ENCODE measurements at regions not wholly inside any gene's neighbourhood (a gene's known extent, or its start where the extent isn't known, plus 50 kb on each side); places are given as distances from the start of the nearest gene placed in this dataset.

- no peaks in the 10 kb centered on the region for H3K36me3 ChIP-seq (ENCODE audit: control insufficient read depth, insufficient read depth, low read length)
- H3K79me1 ChIP-seq (ENCODE audit: low read depth in 1 of 2, low read length in 2 of 2), result no peaks in the 10 kb centered on the region
- peak overlapping the region; percentile 90 for H2BK120ac ChIP-seq (ENCODE audit: low read depth, low read length)
- H3K27me3 ChIP-seq (ENCODE audit: control insufficient read depth, insufficient read depth, low read length), result no peaks in the 10 kb centered on the region
- peak overlapping the region; percentile 1; the same call in 1 of the 2 replicates for H3K4me3 ChIP-seq (ENCODE audit: insufficient read depth, low read depth, low read length)
- BruUV-seq (replicated peaks), result no TSS peak
- DNase-seq, result peak; percentile 44
- no peak overlapping the region for H2AK9ac ChIP-seq (replicated peaks; ENCODE audit: low read depth, low read length, poor library complexity)
- H3K27ac ChIP-seq (ENCODE audit: insufficient read depth, low read length), result peak overlapping the region; percentile 55; the same call in 1 of the 2 replicates
- no peak overlapping the region for H3K56ac ChIP-seq (ENCODE audit: extremely low read depth, insufficient read depth, low read length)
- H3K9ac ChIP-seq (ENCODE audit: low read depth, low read length), result peak overlapping the region; percentile 17; the same call in 1 of the 2 replicates
- POLR2A ChIA-PET (ENCODE audit: unreplicated experiment), result no interaction called here
- peak; percentile 97 for ATAC-seq (ENCODE audit: low read depth)
- intact Hi-C loops (cut with micrococcal nuclease) (no loop called here), in situ Hi-C loops (cut with MboI; ENCODE audit: low sequenced_read_pairs) (no loop called here), dilution Hi-C loops (cut with HindIII; ENCODE audit: low sequenced_read_pairs, unreplicated experiment) (no loop called here)
- H2BK20ac ChIP-seq (ENCODE audit: low read depth, low read length), result peak overlapping the region; percentile 66
- CTCF ChIA-PET, result interaction anchor here (0.7 to 1.7 kb wide), 6 partner anchors 12 to 90 kb away, joined by 3 to 5 read pairs (median 3); no protein-coding TSS in a partner anchor
- peak overlapping the region; percentile 59; the same call in 1 of the 2 replicates for H4K91ac ChIP-seq (ENCODE audit: insufficient read depth, low read depth, low read length)
- H3K4me2 ChIP-seq (ENCODE audit: low read depth, low read length), result peak overlapping the region; percentile 75
- peak overlapping the region; percentile 41; the same call in 1 of the 2 replicates for H3K23ac ChIP-seq (ENCODE audit: low read depth, low read length)
- peak overlapping the region; percentile 31 for H2BK5ac ChIP-seq (ENCODE audit: low read depth, low read length, poor library complexity, severe bottlenecking)
- H4K5ac ChIP-seq (ENCODE audit: low read depth, low read length), result peak overlapping the region; percentile 88
- H3K14ac ChIP-seq (replicated peaks; ENCODE audit: low read depth, low read length), result peak overlapping the region; percentile 85
- H3K9me3 ChIP-seq (ENCODE audit: control insufficient read depth, insufficient read depth, low read length), result peaks cover 4% of the 10 kb centered on the region; the same call in 1 of the 2 replicates
- peak overlapping the region; percentile 84 for H3K18ac ChIP-seq (ENCODE audit: low read depth, low read length)
- H3K4me1 ChIP-seq (ENCODE audit: control insufficient read depth, insufficient read depth, low read length), result peaks cover 3% of the 10 kb centered on the region; the same call in 1 of the 2 replicates
- WGBS, 2 experiments (ENCODE audit: extremely low coverage in 2 of 2, insufficient read length in 1 of 2), result no CpG with 5 or more reads among the region's 9 CpGs
- peak overlapping the region; percentile 57; the same call in 1 of the 2 replicates for H2AK5ac ChIP-seq (ENCODE audit: low read depth, low read length)
- peak overlapping the region; percentile 78 for H3K4ac ChIP-seq (ENCODE audit: low read depth, low read length)
- H4K20me1 ChIP-seq (ENCODE audit: insufficient read depth, low read length), result no peaks in the 10 kb centered on the region
- H2AFZ ChIP-seq (replicated peaks; ENCODE audit: low read length, poor library complexity), result peak overlapping the region; percentile 86
- peak overlapping the region; percentile 51; the same call in 1 of the 3 replicates for H2BK15ac ChIP-seq (ENCODE audit: low read depth, low read length)
- peak overlapping the region; percentile 52 to 81; a peak in 3 of 4 replicates for H4K8ac ChIP-seq (ENCODE audit: low read depth in 2 of 2, low read length in 2 of 2)
- no peaks in the 10 kb centered on the region for H3K9me1 ChIP-seq (ENCODE audit: insufficient read depth, low read length)
- TF ChIP-seq, protein P1, sequence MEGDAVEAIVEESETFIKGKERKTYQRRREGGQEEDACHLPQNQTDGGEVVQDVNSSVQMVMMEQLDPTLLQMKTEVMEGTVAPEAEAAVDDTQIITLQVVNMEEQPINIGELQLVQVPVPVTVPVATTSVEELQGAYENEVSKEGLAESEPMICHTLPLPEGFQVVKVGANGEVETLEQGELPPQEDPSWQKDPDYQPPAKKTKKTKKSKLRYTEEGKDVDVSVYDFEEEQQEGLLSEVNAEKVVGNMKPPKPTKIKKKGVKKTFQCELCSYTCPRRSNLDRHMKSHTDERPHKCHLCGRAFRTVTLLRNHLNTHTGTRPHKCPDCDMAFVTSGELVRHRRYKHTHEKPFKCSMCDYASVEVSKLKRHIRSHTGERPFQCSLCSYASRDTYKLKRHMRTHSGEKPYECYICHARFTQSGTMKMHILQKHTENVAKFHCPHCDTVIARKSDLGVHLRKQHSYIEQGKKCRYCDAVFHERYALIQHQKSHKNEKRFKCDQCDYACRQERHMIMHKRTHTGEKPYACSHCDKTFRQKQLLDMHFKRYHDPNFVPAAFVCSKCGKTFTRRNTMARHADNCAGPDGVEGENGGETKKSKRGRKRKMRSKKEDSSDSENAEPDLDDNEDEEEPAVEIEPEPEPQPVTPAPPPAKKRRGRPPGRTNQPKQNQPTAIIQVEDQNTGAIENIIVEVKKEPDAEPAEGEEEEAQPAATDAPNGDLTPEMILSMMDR (conservative IDR thresholded peaks at IDR 0.05; ENCODE audit: low read depth, low read length), result no peak
- TF ChIP-seq USF2 (IDR thresholded peaks at IDR 0.05; ENCODE audit: low read depth, low read length), result no peak
- no peak for TF ChIP-seq NFE2L2 (IDR thresholded peaks at IDR 0.05; ENCODE audit: low read depth, low read length)
- TF ChIP-seq SMC3 (IDR thresholded peaks at IDR 0.05; ENCODE audit: low read depth, low read length), result no peak
- no peak for TF ChIP-seq FOS (IDR thresholded peaks at IDR 0.05; ENCODE audit: low read depth, low read length)
- no peak for TF ChIP-seq BHLHE40 (IDR thresholded peaks at IDR 0.05; ENCODE audit: low read depth, low read length)
- no peak for TF ChIP-seq MAFK (IDR thresholded peaks at IDR 0.05; ENCODE audit: low read depth, low read length)
- no peak for TF ChIP-seq CEBPB (IDR thresholded peaks at IDR 0.05; ENCODE audit: low read depth, low read length)
- TF ChIP-seq RCOR1 (IDR thresholded peaks at IDR 0.05; ENCODE audit: insufficient replicate concordance, low read length), result no peak
- no peak for TF ChIP-seq RFX5 (IDR thresholded peaks at IDR 0.05; ENCODE audit: low read depth, low read length)
- no peak for TF ChIP-seq MXI1 (IDR thresholded peaks at IDR 0.05; ENCODE audit: borderline replicate concordance, low read depth, low read length)
- no peak for TF ChIP-seq MAZ (IDR thresholded peaks at IDR 0.05; ENCODE audit: borderline replicate concordance, low read depth, low read length)
- no peak for TF ChIP-seq ELK1 (IDR thresholded peaks at IDR 0.05; ENCODE audit: borderline replicate concordance, low read depth, low read length)
- TF ChIP-seq POLR2A (IDR thresholded peaks at IDR 0.05; ENCODE audit: low read depth, low read length), result no peak
- no peak for TF ChIP-seq CHD1 (IDR thresholded peaks at IDR 0.05; ENCODE audit: low read depth, low read length)
Measured at GRCh38 chr14:71764701-71765382, 167.4 kb upstream of the RGS6 start.
